A673 (cell line): ENCODE measurements at regions not wholly inside any gene's neighbourhood (a gene's known extent, or its start where the extent isn't known, plus 50 kb on each side); places are given as distances from the start of the nearest gene placed in this dataset.

ENCODE experiments used
- EZH2 ChIP-seq: fragments of 200-600 bp; sonication (generic); IDR thresholded peaks from 2 replicates; pipeline ENCODE4 v1.6.1; 2017; ENCODE audit warnings: borderline replicate concordance, low read depth, mild to moderate bottlenecking, mixed read lengths, antibody characterized with exemption, low read length; ENCODE audit not compliant: poor library complexity, severe bottlenecking
- TF ChIP-seq, protein P1 (sequence below): fragments of 300-800, 200-600 bp; sonication (generic); conservative IDR thresholded peaks from 2 replicates; pipeline ENCODE4 v1.5.1; 2017; ENCODE audit warnings: low read depth, mild to moderate bottlenecking, antibody characterized with exemption, low read length, moderate library complexity, mixed read lengths

DNA sequence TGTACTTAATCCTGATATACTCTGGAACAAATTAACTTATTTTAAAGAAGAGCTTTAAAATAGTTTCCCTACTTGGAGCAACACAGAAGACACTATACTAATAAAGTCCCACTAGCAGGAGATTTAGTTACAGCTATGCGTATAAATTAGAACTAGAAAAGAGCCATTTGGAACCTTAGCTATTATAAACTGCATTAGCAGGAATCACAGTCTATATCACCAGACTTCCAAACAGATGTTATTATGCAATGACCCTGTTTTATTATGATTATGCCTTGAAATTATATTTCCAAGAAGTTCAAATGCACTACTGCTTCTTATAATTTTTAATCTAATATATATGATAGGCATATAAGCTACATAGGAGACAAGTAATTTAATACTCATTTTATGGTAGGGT, 95.5 kb upstream of the WDR44 start:
- TF ChIP-seq, protein P1, sequence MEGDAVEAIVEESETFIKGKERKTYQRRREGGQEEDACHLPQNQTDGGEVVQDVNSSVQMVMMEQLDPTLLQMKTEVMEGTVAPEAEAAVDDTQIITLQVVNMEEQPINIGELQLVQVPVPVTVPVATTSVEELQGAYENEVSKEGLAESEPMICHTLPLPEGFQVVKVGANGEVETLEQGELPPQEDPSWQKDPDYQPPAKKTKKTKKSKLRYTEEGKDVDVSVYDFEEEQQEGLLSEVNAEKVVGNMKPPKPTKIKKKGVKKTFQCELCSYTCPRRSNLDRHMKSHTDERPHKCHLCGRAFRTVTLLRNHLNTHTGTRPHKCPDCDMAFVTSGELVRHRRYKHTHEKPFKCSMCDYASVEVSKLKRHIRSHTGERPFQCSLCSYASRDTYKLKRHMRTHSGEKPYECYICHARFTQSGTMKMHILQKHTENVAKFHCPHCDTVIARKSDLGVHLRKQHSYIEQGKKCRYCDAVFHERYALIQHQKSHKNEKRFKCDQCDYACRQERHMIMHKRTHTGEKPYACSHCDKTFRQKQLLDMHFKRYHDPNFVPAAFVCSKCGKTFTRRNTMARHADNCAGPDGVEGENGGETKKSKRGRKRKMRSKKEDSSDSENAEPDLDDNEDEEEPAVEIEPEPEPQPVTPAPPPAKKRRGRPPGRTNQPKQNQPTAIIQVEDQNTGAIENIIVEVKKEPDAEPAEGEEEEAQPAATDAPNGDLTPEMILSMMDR, result no peak
- no peak for TF ChIP-seq EZH2
